ENCODE measurements at regions not wholly inside any gene's neighbourhood (a gene's known extent, or its start where the extent isn't known, plus 50 kb on each side); places are given as distances from the start of the nearest gene placed in this dataset.
"Not testable (repeated sequence)": the region's sequence is repeated elsewhere in the genome, so short reads cannot be mapped to it uniquely, and the experiment has no call there.

DNA sequence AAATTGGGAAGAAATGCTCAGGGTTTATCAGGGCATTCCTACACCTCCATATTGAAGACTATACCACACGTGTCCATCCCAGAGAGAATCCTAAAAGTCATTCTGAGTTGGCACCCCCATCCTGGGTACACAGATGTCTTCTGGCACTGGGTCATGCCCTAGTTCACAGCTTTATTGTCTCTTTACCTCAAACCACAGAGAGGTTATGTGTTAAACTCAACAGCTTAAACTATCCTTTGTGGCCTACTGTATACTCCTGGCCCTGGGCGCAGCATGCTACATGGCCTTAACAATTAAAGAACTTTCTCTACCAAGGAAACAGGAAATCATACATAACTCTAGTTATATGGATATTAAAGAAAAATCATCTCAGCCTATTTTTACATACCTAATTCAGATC lies 115.6 kb upstream of the SEM1 start:
- 93% methylated on average over 2 of the region's 2 CpGs for WGBS, 2 donors
- Histone ChIP-seq H3K4me3 (no peak overlapping the region), H3K4me1 (peaks cover 0 to 13% (median 0%) of the 10 kb centered on the region in 4 donors), H3K9me3 (no peaks in the 10 kb centered on the region), H3K27me3 (no peaks in the 10 kb centered on the region), H3K27ac (no peak overlapping the region), H3K36me3 (no peaks in the 10 kb centered on the region)
- DNase-seq (ENCODE audit: low spot score in 2 of 2) = no peak
- TF ChIP-seq, protein P1, sequence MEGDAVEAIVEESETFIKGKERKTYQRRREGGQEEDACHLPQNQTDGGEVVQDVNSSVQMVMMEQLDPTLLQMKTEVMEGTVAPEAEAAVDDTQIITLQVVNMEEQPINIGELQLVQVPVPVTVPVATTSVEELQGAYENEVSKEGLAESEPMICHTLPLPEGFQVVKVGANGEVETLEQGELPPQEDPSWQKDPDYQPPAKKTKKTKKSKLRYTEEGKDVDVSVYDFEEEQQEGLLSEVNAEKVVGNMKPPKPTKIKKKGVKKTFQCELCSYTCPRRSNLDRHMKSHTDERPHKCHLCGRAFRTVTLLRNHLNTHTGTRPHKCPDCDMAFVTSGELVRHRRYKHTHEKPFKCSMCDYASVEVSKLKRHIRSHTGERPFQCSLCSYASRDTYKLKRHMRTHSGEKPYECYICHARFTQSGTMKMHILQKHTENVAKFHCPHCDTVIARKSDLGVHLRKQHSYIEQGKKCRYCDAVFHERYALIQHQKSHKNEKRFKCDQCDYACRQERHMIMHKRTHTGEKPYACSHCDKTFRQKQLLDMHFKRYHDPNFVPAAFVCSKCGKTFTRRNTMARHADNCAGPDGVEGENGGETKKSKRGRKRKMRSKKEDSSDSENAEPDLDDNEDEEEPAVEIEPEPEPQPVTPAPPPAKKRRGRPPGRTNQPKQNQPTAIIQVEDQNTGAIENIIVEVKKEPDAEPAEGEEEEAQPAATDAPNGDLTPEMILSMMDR (IDR thresholded peaks at IDR 0.05) = no peak
- TF ChIP-seq POLR2A (IDR thresholded peaks at IDR 0.05) (no peak), EP300 (IDR thresholded peaks at IDR 0.05) (no peak)

DNA sequence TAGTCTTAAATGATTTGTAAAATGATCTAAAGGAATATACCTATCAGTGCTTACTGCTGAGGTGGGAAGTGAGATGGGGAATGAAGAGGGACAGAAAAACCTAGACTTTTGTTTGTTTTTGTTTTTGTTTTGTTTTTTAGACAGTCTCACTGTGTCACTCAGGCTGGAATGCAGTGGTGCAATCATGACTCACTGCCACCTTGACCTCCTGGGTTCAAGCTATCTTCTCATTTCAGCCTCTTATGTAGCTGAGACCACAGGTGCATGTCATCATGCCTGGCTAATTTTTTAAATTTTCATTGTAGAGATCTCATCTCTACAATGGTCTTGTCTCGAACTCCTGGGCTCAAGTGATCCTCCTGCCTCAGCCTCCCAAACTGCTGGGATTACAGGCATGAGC lies 116.4 kb upstream of the SEM1 start:
- no peaks in the 10 kb centered on the region for H3K27me3 ChIP-seq
- H3K4me1 ChIP-seq = peaks cover 0 to 13% (median 0%) of the 10 kb centered on the region in 4 donors
- H3K9me3 ChIP-seq = no peaks in the 10 kb centered on the region
- 92 to 95% methylated on average over 1 of the region's 1 CpG for WGBS, 2 donors
- no peaks in the 10 kb centered on the region for H3K36me3 ChIP-seq
- no peak overlapping the region for H3K27ac ChIP-seq
- no peak overlapping the region for H3K4me3 ChIP-seq
- DNase-seq (ENCODE audit: low spot score in 2 of 2) = no peak
- TF ChIP-seq EP300 (IDR thresholded peaks at IDR 0.05) (no peak), POLR2A (IDR thresholded peaks at IDR 0.05) (no peak)
- TF ChIP-seq, protein P1 (IDR thresholded peaks at IDR 0.05) = no peak

DNA sequence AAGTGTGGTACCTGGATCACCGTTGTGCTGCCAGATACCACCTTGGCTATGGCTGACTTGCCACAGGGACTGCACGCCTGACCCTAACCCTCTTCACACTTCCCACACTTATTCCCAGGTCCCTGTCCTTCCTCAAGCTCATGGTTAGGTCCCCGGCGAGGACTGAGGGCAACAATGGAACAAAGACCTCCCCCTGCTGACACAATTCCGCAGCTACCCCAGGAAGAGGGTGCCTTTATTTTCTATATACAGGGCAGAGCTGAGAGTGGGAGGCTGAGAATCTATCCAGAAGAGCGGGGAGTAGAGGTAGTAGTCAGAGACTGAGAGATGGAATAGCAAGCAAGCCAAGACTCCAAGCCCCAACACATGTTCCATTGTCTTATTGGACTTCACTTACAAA lies 118.1 kb upstream of the SEM1 start:
- no peak overlapping the region for H3K4me3 ChIP-seq
- H3K27ac ChIP-seq = no peak overlapping the region
- no peaks in the 10 kb centered on the region for H3K27me3 ChIP-seq
- H3K36me3 ChIP-seq = no peaks in the 10 kb centered on the region
- peaks cover 0 to 14% (median 0%) of the 10 kb centered on the region in 4 donors for H3K4me1 ChIP-seq
- TF ChIP-seq EP300 (IDR thresholded peaks at IDR 0.05) (no peak), POLR2A (IDR thresholded peaks at IDR 0.05) (no peak)
- TF ChIP-seq, protein P1 (IDR thresholded peaks at IDR 0.05) = no peak
- WGBS, 2 donors = 96 to 97% methylated on average over 6 of the region's 6 CpGs
- no peak for DNase-seq (ENCODE audit: low spot score in 2 of 2)
- H3K9me3 ChIP-seq = no peaks in the 10 kb centered on the region

DNA sequence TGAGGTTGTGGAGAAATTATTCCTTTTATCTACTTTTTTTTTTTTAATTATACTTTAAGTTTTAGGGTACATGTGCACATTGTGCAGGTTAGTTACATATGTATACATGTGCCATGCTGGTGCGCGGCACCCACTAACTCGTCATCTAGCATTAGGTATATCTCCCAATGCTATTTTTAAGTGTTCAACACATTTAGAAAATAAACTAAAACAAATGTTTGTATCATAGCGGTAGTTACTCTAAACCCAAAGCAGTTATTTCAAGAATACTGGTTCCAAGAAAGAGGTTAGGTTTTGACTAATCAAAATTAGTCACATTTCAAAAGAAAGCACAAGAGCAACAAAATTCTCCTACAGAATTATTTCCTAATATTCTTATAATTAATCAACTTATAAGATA lies 119.5 kb upstream of the SEM1 start:
- H3K36me3 ChIP-seq; H3K9me3 ChIP-seq; DNase-seq (ENCODE audit: low spot score in 2 of 2); H3K27ac ChIP-seq; H3K4me3 ChIP-seq; H3K4me1 ChIP-seq; H3K27me3 ChIP-seq: not testable (repeated sequence)
- WGBS, 2 donors = 86 to 94% methylated on average over 4 of the region's 4 CpGs

DNA sequence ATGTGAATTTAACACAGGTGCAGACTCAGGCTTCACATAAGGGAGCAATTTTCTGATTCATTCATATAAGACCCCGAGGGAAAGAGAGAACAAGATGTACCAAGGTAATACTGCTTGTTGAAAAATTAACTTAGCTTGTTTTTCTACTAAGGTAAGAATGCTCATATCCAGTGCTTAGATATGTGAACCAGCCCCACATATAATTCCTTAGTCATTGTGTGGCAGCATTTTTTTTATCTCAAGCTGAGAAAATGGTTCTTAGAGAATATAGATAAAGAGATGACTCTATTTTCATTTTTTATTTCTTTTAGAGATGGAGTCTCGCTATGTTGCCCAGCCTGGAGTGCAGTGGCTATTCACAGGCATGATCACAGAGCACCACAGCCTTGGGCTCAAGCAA lies 121.8 kb upstream of the SEM1 start:
- WGBS, 2 donors = 80 to 89% methylated on average over 2 of the region's 2 CpGs
- no peak overlapping the region for H3K27ac ChIP-seq
- no peak for DNase-seq (ENCODE audit: low spot score in 2 of 2)
- no peaks in the 10 kb centered on the region for H3K36me3 ChIP-seq
- no peak overlapping the region for H3K4me3 ChIP-seq
- H3K27me3 ChIP-seq = no peaks in the 10 kb centered on the region
- TF ChIP-seq EP300 (IDR thresholded peaks at IDR 0.05) = no peak
- TF ChIP-seq, protein P1 (IDR thresholded peaks at IDR 0.05) = no peak
- TF ChIP-seq POLR2A (IDR thresholded peaks at IDR 0.05) = no peak
- no peaks in the 10 kb centered on the region for H3K9me3 ChIP-seq
- H3K4me1 ChIP-seq = peaks cover 0 to 10% (median 0%) of the 10 kb centered on the region in 4 donors

DNA sequence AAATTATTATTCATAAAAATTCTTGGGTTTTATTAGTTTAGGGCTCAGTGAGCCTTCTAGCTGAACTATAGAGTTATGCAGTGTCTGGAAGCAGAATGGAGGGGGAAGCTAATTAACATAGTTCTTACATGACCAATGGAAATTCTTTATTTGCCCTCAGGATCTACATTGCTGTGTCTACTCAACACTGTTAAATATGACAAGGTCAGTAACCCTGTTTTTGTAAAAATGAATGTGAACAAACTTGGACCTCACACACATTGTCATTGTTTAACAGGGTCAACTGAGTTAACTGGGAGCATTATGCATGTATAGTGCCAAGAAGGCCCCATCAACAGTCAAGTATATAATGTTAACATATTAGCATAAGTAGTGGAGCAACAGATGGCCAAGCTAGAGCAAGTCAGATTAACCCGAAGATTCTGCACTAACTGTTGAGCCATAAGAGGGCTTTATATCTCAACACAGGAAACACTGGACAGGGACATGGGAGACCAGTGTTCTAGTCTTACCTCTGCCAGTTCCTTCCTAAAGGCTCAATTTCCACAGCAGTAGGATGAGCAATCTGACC lies 122.5 kb upstream of the SEM1 start:
- DNase-seq (ENCODE audit: low spot score in 2 of 2) = no peak
- no peaks in the 10 kb centered on the region for H3K9me3 ChIP-seq
- peaks cover 0 to 10% (median 0%) of the 10 kb centered on the region in 4 donors for H3K4me1 ChIP-seq
- H3K27me3 ChIP-seq = no peaks in the 10 kb centered on the region
- no peak overlapping the region for H3K4me3 ChIP-seq
- no peak overlapping the region for H3K27ac ChIP-seq
- TF ChIP-seq POLR2A (IDR thresholded peaks at IDR 0.05) (no peak), EP300 (IDR thresholded peaks at IDR 0.05) (no peak)
- TF ChIP-seq, protein P1 (IDR thresholded peaks at IDR 0.05) = no peak
- no peaks in the 10 kb centered on the region for H3K36me3 ChIP-seq
- WGBS, 2 donors = 56 to 68% methylated on average over 1 of the region's 1 CpG
